NOMO-1 treated with DMSO at 0.1 percent for 48 hours (cell line): ENCODE measurements at regions not wholly inside any gene's neighbourhood (a gene's known extent, or its start where the extent isn't known, plus 50 kb on each side); places are given as distances from the start of the nearest gene placed in this dataset.

ENCODE experiments used
- DNase-seq: peaks from one replicate; lab custom pipeline; 2025; ENCODE audit not compliant: unreplicated experiment; lab: John Stamatoyannopoulos, UW

DNA sequence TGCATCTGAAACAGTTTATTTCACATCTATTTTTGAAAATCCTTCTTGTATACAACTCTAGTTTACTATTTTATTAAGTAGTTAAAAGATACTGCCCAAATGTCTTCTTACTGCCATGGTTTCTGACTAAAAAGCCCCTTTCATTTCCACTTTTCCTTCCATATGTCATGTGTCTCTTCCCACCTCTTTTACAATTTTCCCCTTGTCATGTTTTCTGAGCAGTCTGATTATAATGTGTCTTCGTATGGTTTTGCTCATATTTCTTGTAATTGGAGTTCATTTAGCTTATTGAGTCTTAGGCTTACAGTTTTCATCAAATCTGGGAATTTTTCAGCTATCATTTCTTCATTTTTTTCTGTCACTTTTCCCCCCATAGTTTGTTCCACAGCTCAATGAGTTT lies 813.9 kb upstream of the GYPC start:
- DNase-seq, result no peak

GRCh38 chr2:125850541-125850940 lies 805.4 kb upstream of the GYPC start:
- DNase-seq, result no peak

- DNase-seq, result no peak
These were observed 803.6 kb upstream of the GYPC start for GRCh38 chr2:125852364-125852763.

DNA sequence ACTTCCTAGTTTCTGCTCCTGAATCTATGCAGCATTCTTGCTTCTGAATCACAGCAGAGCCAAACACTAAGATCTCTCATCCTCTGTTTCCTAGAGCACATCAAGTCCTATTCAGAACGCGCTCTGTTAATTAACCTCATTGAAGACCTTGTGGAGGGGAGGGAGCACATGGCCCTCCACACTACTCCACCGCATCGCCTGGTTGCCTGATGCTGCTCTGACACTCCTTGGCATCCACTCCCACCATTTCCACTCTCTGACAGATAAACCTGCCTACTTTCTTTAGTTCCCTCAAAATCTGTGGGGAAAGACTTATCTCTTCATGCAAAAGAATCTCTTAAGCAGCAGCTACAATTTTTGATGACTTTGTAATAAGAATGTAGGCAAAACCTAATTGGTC lies 802.3 kb upstream of the GYPC start:
- no peak for DNase-seq

DNA sequence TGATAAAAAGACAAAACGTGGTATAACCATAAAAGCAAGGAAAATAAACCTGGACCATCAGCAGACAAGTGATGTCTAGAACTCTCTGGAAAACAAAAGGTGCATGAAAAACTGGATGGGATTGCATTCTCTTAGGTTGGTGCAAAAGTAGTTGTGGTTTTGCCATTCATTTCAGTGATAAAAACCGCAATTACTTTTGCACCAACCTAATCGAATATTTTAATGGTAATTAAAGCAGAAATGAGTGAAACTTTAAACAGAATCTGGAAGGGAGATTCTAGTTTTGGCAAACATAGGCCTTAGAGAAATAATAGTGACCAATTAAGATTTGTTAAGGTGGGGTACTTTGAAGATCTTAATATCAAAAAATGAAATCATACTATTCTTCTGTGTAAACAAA lies 800.8 kb upstream of the GYPC start:
- DNase-seq, result no peak

DNA sequence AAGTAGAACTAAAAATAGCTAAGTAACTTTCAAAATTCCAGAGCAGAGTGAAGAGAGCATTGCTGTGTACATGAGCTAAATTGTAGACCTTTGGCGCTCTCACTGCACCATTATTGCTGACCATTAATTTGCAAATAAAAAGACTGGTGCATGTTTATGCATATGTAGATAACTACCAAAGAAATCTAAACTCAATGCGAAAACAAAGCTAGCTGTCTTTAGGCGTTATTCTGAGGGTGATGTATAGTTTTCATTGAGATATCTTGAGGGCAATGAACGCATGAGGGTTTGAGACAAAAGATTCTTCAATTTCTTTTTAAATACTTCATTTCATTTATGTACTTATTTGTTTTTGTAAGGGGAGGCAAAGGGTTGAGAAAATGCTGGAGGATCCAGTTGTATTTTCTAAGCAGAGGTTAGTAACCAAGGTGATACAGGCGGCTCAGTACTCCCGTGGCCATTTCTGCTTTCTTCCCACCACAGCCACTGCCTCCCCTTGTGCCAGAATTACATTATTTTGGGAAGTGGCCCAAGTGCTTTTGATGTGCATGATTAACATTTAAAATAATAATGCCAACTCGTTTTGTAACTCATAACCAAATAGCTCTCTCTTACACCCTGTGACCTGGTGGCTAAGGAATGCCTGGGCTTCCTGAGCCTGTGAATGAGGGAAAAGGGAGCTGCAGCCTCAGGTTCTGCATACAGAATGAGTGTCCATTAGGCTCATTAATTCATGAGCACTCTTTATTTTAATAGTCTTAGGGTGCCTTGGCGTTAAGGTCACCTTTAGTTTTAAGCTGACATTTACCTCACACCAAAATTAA lies 797.8 kb upstream of the GYPC start:
- no peak for DNase-seq

DNA sequence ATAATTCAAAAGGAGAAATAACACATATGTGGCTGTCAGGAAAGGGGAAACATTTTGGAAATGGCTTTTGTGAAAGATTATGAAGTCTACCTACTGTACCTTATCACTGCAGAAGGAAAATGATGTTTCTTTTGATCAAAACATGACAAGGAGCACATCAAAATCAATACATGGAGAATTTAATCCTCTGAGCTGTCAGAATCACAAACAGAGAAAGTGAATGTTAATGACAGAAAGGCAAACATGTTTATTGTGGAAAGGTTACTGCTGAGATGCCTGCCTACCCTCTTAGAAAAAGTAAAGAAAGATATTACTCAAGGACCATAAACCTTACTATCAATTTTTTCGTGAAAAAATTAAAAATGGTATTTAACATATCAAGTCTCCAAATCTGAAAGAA lies 794.5 kb upstream of the GYPC start:
- no peak for DNase-seq

DNA sequence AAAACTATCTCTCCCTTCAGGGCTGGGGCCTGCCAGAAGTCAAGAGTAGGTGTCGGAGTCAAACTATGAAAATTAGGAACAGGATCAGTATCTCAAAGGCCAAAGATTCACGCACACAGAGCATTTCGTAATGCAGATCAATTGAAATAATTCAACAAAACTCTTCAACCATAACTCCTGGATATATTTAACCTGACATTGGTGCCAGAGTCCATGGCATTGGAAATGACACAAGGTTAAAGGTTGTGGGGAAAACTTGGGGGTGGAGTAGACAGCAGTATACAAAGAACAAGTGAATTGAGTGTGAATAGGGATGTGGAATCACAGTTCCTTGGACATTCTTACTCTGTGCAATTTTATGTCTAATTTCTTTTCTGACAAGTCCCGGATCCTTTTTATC lies 788.0 kb upstream of the GYPC start:
- no peak for DNase-seq

GRCh38 chr2:125870264-125870663 lies 785.7 kb upstream of the GYPC start:
- DNase-seq, result no peak

GRCh38 chr2:125870746-125871145 lies 785.2 kb upstream of the GYPC start:
- DNase-seq, result no peak

- no peak for DNase-seq
These were observed 781.4 kb upstream of the GYPC start for GRCh38 chr2:125874564-125874963.

GRCh38 chr2:125885340-125885739 lies 770.6 kb upstream of the GYPC start:
- DNase-seq, result no peak

DNA sequence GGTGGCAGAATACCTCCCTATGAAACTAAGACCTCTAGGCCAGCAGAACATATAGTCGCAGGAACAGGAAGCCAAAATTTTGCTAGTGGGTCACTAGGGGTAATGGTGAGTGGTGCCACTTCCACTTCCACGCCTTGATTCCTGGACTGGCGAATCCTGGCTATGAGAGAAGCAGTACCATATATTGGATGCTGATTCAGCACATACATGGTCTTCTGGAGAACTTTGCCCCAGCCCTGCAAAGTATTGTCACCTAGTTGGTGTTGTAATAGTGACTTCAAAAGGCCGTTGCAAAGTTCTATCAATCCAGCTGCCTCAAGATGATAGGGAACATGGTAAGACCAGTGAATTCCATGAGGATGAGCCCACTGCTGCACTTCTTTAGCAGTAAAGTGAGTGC lies 769.8 kb upstream of the GYPC start:
- DNase-seq, result no peak

DNA sequence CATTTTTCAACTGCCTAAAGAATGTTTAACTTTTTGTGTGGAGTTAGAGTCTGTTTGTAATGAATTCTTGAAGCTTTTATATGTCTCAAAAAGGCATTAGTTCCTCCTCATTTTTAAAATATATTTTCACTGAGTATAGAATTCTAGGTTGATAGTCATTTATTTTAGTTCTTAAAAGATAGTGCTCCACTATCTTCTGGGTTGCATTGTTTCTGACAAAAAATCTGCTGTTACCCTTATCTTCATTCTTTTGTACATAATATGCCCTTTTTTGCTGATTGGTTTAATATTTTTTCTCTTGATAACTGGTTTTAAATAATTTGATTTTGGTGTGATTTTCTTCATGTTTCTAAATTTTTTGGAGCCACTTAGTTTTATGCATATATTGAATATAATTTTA lies 754.7 kb upstream of the GYPC start:
- no peak for DNase-seq

DNA sequence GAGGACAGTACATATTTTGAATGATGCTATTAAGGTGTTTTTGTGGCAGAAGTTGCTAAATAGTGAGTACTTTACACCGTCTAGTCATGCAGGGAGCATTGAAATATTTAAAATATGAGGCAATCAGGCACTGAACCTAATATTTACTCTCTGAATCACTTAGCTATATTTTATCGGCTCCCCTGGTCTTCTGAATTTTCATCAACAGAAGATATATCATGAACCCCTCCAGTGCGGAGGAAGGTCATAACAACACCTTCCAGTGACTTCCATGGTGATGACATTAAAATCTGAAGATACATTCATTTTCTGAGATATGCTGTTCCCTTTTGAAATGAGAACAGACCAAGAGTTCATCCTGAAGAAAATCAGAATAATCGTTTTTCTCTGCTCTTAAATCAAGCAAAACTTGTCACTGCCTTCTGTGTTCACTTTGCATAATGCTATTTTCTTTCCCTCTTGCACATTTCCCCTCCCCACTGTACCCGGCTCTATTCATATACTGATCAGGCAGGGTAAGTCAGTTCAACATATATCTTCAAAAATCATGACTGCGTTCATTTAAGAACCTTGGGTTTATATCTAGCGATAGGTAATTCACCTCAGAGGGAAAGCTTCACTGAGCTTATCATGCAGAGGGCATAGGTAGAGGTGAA lies 729.9 kb upstream of the GYPC start:
- DNase-seq, result no peak

DNA sequence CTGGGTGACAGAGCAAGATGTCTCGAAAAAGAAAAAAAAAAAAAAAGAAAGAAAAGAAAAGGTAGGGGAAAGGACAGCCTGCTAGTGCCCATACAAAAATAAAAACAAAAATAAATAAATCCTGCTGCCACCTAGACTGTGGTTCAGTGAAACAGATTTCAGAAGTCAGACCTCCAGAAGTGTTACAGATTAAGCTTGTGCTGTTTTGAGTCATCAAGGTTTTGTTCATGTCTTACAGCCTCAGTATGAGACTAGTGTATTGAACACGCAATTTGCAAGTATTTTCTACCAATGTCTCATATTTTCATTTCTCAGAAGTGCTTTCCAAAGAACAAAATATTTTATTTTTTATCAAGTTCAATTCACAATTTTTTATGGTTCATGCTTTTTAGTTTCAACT lies 720.4 kb upstream of the GYPC start:
- no peak for DNase-seq

GRCh38 chr2:125942585-125943424 lies 713.2 kb upstream of the GYPC start:
- DNase-seq, result no peak

DNA sequence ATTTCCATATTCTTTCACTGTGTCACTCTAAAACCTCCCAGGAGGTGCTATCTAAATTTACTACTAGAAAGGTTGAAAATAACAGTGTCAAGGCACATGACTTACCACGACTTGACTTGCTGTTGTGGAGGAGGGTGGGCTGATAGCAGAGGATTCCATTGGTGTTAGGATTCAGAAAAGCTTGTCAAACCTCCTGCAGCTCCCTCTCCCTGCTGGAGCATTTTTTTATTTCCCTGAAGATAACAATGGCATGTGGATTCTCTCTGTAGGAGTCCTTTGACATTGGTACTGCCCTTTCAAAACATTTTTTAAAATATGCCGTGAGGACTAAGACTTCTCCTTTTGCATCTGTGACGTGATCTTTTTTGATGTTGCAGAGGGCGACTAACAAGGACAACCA lies 696.9 kb upstream of the GYPC start:
- no peak for DNase-seq

- DNase-seq, result no peak
These were observed 694.2 kb upstream of the GYPC start for GRCh38 chr2:125961739-125962138.

GRCh38 chr2:125979886-125980285 lies 676.1 kb upstream of the GYPC start:
- DNase-seq, result no peak

- no peak for DNase-seq
These were observed 672.6 kb upstream of the GYPC start for GRCh38 chr2:125983364-125983763.

GRCh38 chr2:126029316-126029715 lies 626.6 kb upstream of the GYPC start:
- DNase-seq, result no peak
